ENCODE measurements at regions not wholly inside any gene's neighbourhood (a gene's known extent, or its start where the extent isn't known, plus 50 kb on each side); places are given as distances from the start of the nearest gene placed in this dataset.
"Not testable (repeated sequence)": the region's sequence is repeated elsewhere in the genome, so short reads cannot be mapped to it uniquely, and the experiment has no call there.

GRCh38 chr13:42379241-42379640, 107.3 kb downstream of the AKAP11 start:
- Histone ChIP-seq H3K4me3 (no peak overlapping the region), H3K27ac (no peak overlapping the region), H3K4me1 (no peaks in the 10 kb centered on the region), H3K27me3 (ENCODE audit: insufficient read depth in 3 of 3, low read length in 2 of 3) (no peaks in the 10 kb centered on the region), H3K36me3 (ENCODE audit: insufficient read depth in 1 of 2, low read depth in 1 of 2) (no peaks in the 10 kb centered on the region), H3K9me3 (no peaks in the 10 kb centered on the region)
- 89 to 95% (median 93%) methylated on average over 1 of the region's 1 CpG for WGBS, 3 donors
- DNase-seq: no peak
- ATAC-seq: no peak
- intact Hi-C loops (cut with DNase I): no loop called here
- TF ChIP-seq CTCF (IDR thresholded peaks at IDR 0.05): no peak

GRCh38 chr13:42380420-42381164, 108.6 kb downstream of the AKAP11 start:
- TF ChIP-seq CTCF (IDR thresholded peaks at IDR 0.05): no peak
- Histone ChIP-seq H3K27ac (no peak overlapping the region), H3K4me1 (no peaks in the 10 kb centered on the region), H3K9me3 (no peaks in the 10 kb centered on the region), H3K27me3 (ENCODE audit: insufficient read depth in 3 of 3, low read length in 2 of 3) (no peaks in the 10 kb centered on the region), H3K4me3 (no peak overlapping the region), H3K36me3 (ENCODE audit: insufficient read depth in 1 of 2, low read depth in 1 of 2) (no peaks in the 10 kb centered on the region)
- ATAC-seq (no peak), DNase-seq (no peak)
- intact Hi-C loops (cut with DNase I): no loop called here
- WGBS, 3 donors: 75 to 80% (median 78%) methylated on average over 12 of the region's 12 CpGs

- TF ChIP-seq CTCF (IDR thresholded peaks at IDR 0.05): no peak
- intact Hi-C loops (cut with DNase I): no loop called here
- Histone ChIP-seq H3K4me3 (no peak overlapping the region), H3K4me1 (no peaks in the 10 kb centered on the region), H3K9me3 (no peaks in the 10 kb centered on the region), H3K27me3 (ENCODE audit: insufficient read depth in 3 of 3, low read length in 2 of 3) (no peaks in the 10 kb centered on the region), H3K27ac (no peak overlapping the region), H3K36me3 (ENCODE audit: insufficient read depth in 1 of 2, low read depth in 1 of 2) (no peaks in the 10 kb centered on the region)
- DNase-seq (no peak), ATAC-seq (no peak)
- WGBS, 3 donors: 90 to 93% (median 93%) methylated on average over 4 of the region's 4 CpGs
Observed at GRCh38 chr13:42381165-42381425, 109.1 kb downstream of the AKAP11 start.

- H3K9me3 ChIP-seq; H3K4me3 ChIP-seq; intact Hi-C loops (cut with DNase I); DNase-seq; H3K4me1 ChIP-seq; ATAC-seq; H3K27ac ChIP-seq; H3K27me3 ChIP-seq (ENCODE audit: insufficient read depth in 3 of 3, low read length in 2 of 3); H3K36me3 ChIP-seq (ENCODE audit: insufficient read depth in 1 of 2, low read depth in 1 of 2): not testable (repeated sequence)
- WGBS, 3 donors: 90 to 92% (median 92%) methylated on average over 8 of the region's 8 CpGs
Observed at GRCh38 chr13:42381426-42381825, 109.5 kb downstream of the AKAP11 start.

GRCh38 chr13:42383025-42383424, 111.1 kb downstream of the AKAP11 start:
- intact Hi-C loops (cut with DNase I): no loop called here
- TF ChIP-seq CTCF (IDR thresholded peaks at IDR 0.05): no peak
- 80 to 89% (median 87%) methylated on average over 7 of the region's 7 CpGs for WGBS, 3 donors
- Histone ChIP-seq H3K27me3 (ENCODE audit: insufficient read depth in 3 of 3, low read length in 2 of 3) (no peaks in the 10 kb centered on the region), H3K4me1 (no peaks in the 10 kb centered on the region), H3K27ac (no peak overlapping the region), H3K9me3 (no peaks in the 10 kb centered on the region), H3K36me3 (ENCODE audit: insufficient read depth in 1 of 2, low read depth in 1 of 2) (no peaks in the 10 kb centered on the region), H3K4me3 (no peak overlapping the region)
- ATAC-seq (no peak), DNase-seq (no peak)

All from psoas muscle (tissue), 7 donors.